K562 (cell line): ENCODE measurements at regions not wholly inside any gene's neighbourhood (a gene's known extent, or its start where the extent isn't known, plus 50 kb on each side); places are given as distances from the start of the nearest gene placed in this dataset.

Source experiments
- ATAC-seq: fragments of 200-7000 bp; cut with Tn5 transposase; 3 replicates; pipeline ENCODE4 v1.9.1; 2020; ENCODE audit warnings: moderate library complexity
- BruUV-seq: library from RNA; stranded (reverse); fragments of 400-500 nt; replicated peaks from 2 replicates; lab custom pipeline; 2021; lab: Mats Ljungman, UMichigan
- CTCF ChIA-PET: fragments of 300-600 bp; formaldehyde crosslinking; extraction: SDS; loops from one replicate; lab custom pipeline; 2021; ENCODE audit warnings: low intra/inter-chr PET ratio; lab: Yijun Ruan, JAX
- POLR2A ChIA-PET: fragments of 300-600, 350-650 bp; sonication (Branson Sonifier 250); formaldehyde crosslinking; extraction: SDS; loops from one replicate; lab custom pipeline; 2021; ENCODE audit warnings: antibody characterized with exemption, inconsistent platforms; lab: Yijun Ruan, JAX
- DNase-seq, 4 experiments: peaks; one replicate each; pipeline versions ENCODE4 v3.0.0 to v3.0.0-alpha.2; 2011 to 2018; ENCODE audit warnings: low spot score in 3 of 4, mixed read lengths in 3 of 4; ENCODE audit errors: extremely low read depth in 1 of 4
- FAIRE-seq: peaks from 2 replicates; lab custom pipeline; 2011; peaks lifted over from hg19 to GRCh38; lab: Jason Lieb, UNC
- H2AFZ ChIP-seq: 2 replicates; pipeline ENCODE4 v1.6.0; 2011; ENCODE audit warnings: low read depth, low read length, control low read depth, inconsistent platforms
- H3K27ac ChIP-seq: fragments of 200-600 bp; 3 replicates; pipeline ENCODE4 v1.8.0; 2011; ENCODE audit warnings: low read depth, mild to moderate bottlenecking, control low read depth, inconsistent platforms, low read length, moderate library complexity, mixed read lengths; ENCODE audit errors: extremely low read depth
- H3K27me3 ChIP-seq, 2 experiments: fragments of 300-600 bp in 1 of 2; 2 replicates in 1 of 2; 3 replicates in 1 of 2; pipeline versions ENCODE4 v1.6.0 to v1.8.0; 2011; ENCODE audit warnings: inconsistent platforms in 2 of 2, low read length in 2 of 2, mild to moderate bottlenecking in 1 of 2, mixed read lengths in 1 of 2, moderate library complexity in 1 of 2; ENCODE audit not compliant: control insufficient read depth in 2 of 2, insufficient read depth in 2 of 2
- H3K36me3 ChIP-seq: fragments of 300-600 bp; 3 replicates; pipeline ENCODE4 v1.8.0; 2011; ENCODE audit warnings: mild to moderate bottlenecking, low read length, inconsistent platforms; ENCODE audit not compliant: control insufficient read depth, insufficient read depth
- H3K4me1 ChIP-seq, 2 experiments: fragments of 200-600 bp in 1 of 2; replicated peaks in 1 of 2; 2 replicates in 1 of 2; 3 replicates in 1 of 2; pipeline versions ENCODE4 v1.5.1 to v1.8.0; 2011; ENCODE audit warnings: inconsistent platforms in 2 of 2, low read length in 2 of 2, mild to moderate bottlenecking in 1 of 2, mixed read lengths in 1 of 2, moderate library complexity in 1 of 2; ENCODE audit not compliant: control insufficient read depth in 2 of 2, insufficient read depth in 2 of 2
- H3K4me2 ChIP-seq: 2 replicates; pipeline ENCODE4 v1.6.1; 2011; ENCODE audit warnings: low read length, control low read depth, inconsistent platforms, mixed read lengths; ENCODE audit not compliant: insufficient read depth
- H3K4me3 ChIP-seq: fragments of 200-600 bp; sonication (generic), shearing (Covaris generic); 2 replicates; pipeline ENCODE4 v1.5.1; 2016; ENCODE audit warnings: control low read depth, inconsistent platforms
- H3K79me2 ChIP-seq: fragments of 200-600 bp; 3 replicates; pipeline ENCODE4 v1.8.0; 2011; ENCODE audit warnings: low read length, inconsistent platforms; ENCODE audit not compliant: control insufficient read depth, insufficient read depth
- H3K9ac ChIP-seq, 2 experiments: 2 replicates each; pipeline versions ENCODE4 v1.6.0 to v1.6.1; 2011; ENCODE audit warnings: low read depth in 2 of 2, low read length in 2 of 2, control low read depth in 1 of 2, inconsistent platforms in 1 of 2, mild to moderate bottlenecking in 1 of 2, mixed read lengths in 1 of 2; ENCODE audit not compliant: insufficient read depth in 1 of 2
- H3K9me1 ChIP-seq: one replicate; pipeline ENCODE4 v1.6.0; 2011; ENCODE audit warnings: inconsistent platforms, mild to moderate bottlenecking, low read length, moderate library complexity; ENCODE audit not compliant: control insufficient read depth, insufficient read depth
- H3K9me3 ChIP-seq: replicated peaks from 2 replicates; pipeline ENCODE4 v1.5.1; 2011; ENCODE audit warnings: low read depth, low read length, inconsistent platforms; ENCODE audit not compliant: control insufficient read depth, insufficient read depth
- H4K20me1 ChIP-seq: replicated peaks from 2 replicates; pipeline ENCODE4 v1.6.1; 2011; ENCODE audit warnings: low read length, inconsistent platforms, mixed read lengths; ENCODE audit not compliant: control insufficient read depth, insufficient read depth
- BMI1 ChIP-seq: fragments of 150-350 bp; IDR thresholded peaks from 2 replicates; pipeline ENCODE4 v1.6.1; 2014; ENCODE audit warnings: low read length
- CHD4 ChIP-seq: fragments of 200-600 bp; sonication (generic); IDR thresholded peaks from 3 replicates; pipeline ENCODE4 v1.6.1; 2012; ENCODE audit warnings: low read depth, mild to moderate bottlenecking, mixed read lengths, low read length, inconsistent platforms; ENCODE audit not compliant: insufficient read depth, insufficient replicate concordance, poor library complexity, severe bottlenecking
- ELF2 ChIP-seq: fragments of 250-450 bp; sonication (Bioruptor Pico); IDR thresholded peaks from 2 replicates; pipeline ENCODE4 v1.5.0; 2021; ENCODE audit warnings: mild to moderate bottlenecking
- EWSR1 ChIP-seq: fragments of 450-650 bp; IDR thresholded peaks from 2 replicates; pipeline ENCODE4 v1.6.1; 2018; ENCODE audit warnings: borderline replicate concordance, mild to moderate bottlenecking, low read depth, moderate library complexity; ENCODE audit not compliant: partially characterized antibody
- IRF2 ChIP-seq: sonication (generic); formaldehyde crosslinking; IDR thresholded peaks from 2 replicates; pipeline ENCODE4 v1.8.1; 2022; ENCODE audit warnings: mild to moderate bottlenecking, missing genetic modification reagents
- JUN ChIP-seq, 2 experiments: sonication (generic) in 1 of 2; formaldehyde crosslinking in 1 of 2; IDR thresholded peaks; 2 replicates each; pipeline versions ENCODE4 v1.6.1 to v1.8.0; 2012 to 2022; ENCODE audit warnings: borderline replicate concordance in 2 of 2, mild to moderate bottlenecking in 2 of 2, improper control_type of control experiment in 1 of 2, low read depth in 1 of 2, low read length in 1 of 2, missing genetic modification reagents in 1 of 2
- KAT8 ChIP-seq: fragments of 450-650 bp; IDR thresholded peaks from 2 replicates; pipeline ENCODE4 v1.6.1; 2016; ENCODE audit warnings: low read depth, mild to moderate bottlenecking
- KLF6 ChIP-seq: fragments of 250-450 bp; sonication (Bioruptor Pico); IDR thresholded peaks from 2 replicates; pipeline ENCODE4 v1.4.0; 2020; ENCODE audit warnings: mild to moderate bottlenecking, moderate library complexity, borderline replicate concordance
- NFE2 ChIP-seq: IDR thresholded peaks from 2 replicates; pipeline ENCODE4 v1.6.1; 2014; ENCODE audit warnings: antibody characterized with exemption, low read depth
- NR2F6 ChIP-seq: fragments of 450-650 bp; formaldehyde crosslinking; IDR thresholded peaks from 2 replicates; pipeline ENCODE4 v1.4.0; 2020; ENCODE audit warnings: mild to moderate bottlenecking
- OTX1 ChIP-seq: fragments of 450-650 bp; formaldehyde crosslinking; IDR thresholded peaks from 2 replicates; pipeline ENCODE4 v1.4.0; 2022; ENCODE audit warnings: mild to moderate bottlenecking
- RBM34 ChIP-seq: fragments of 200-400 bp; formaldehyde crosslinking; IDR thresholded peaks from 2 replicates; pipeline ENCODE4 v1.6.1; 2018; ENCODE audit warnings: low read length, borderline replicate concordance; ENCODE audit not compliant: insufficient read depth
- SMAD3 ChIP-seq: fragments of 450-650 bp; formaldehyde crosslinking; conservative IDR thresholded peaks from 2 replicates; pipeline ENCODE4 v1.4.0; 2020; ENCODE audit warnings: mild to moderate bottlenecking
- SMARCA4 ChIP-seq: fragments of 450-650 bp; IDR thresholded peaks from 2 replicates; pipeline ENCODE4 v1.6.1; 2016
- SMARCE1 ChIP-seq: fragments of 450-650 bp; IDR thresholded peaks from 2 replicates; pipeline ENCODE4 v1.7.1; 2016; ENCODE audit warnings: mild to moderate bottlenecking
- USF1 ChIP-seq: sonication (generic); formaldehyde crosslinking; IDR thresholded peaks from 2 replicates; pipeline ENCODE4 v1.9.0; 2022; ENCODE audit warnings: mild to moderate bottlenecking, missing genetic modification reagents
- ZC3H4 ChIP-seq: sonication (generic); formaldehyde crosslinking; IDR thresholded peaks from 2 replicates; pipeline ENCODE4 v1.9.0; 2021; ENCODE audit warnings: missing genetic modification reagents, borderline replicate concordance
- ZNF124 ChIP-seq: sonication (generic); formaldehyde crosslinking; IDR thresholded peaks from 2 replicates; pipeline ENCODE4 v1.8.1; 2022; ENCODE audit warnings: missing genetic modification reagents
- ZNF165 ChIP-seq: fragments of 250-450 bp; sonication (Bioruptor Pico); IDR thresholded peaks from 2 replicates; pipeline ENCODE4 v1.4.0; 2020; ENCODE audit warnings: borderline replicate concordance
- ZNF668 ChIP-seq: fragments of 250-450 bp; sonication (Bioruptor Pico); IDR thresholded peaks from 2 replicates; pipeline ENCODE4 v1.8.0; 2022; ENCODE audit warnings: mild to moderate bottlenecking, inconsistent platforms
- WGBS: fragments of 100-300 bp; shearing (Covaris generic); methylation state at CpG from one replicate; pipeline ENCODE4 v1.1.6; 2016; ENCODE audit warnings: low coverage, mixed read lengths; ENCODE audit not compliant: insufficient coverage; ENCODE audit errors: missing lambda C conversion rate; 5-methylcytosine and 5-hydroxymethylcytosine counted together
- in situ Hi-C: fragments of 300-500 bp; cut with MboI; formaldehyde crosslinking; loops from 4 replicates; pipeline ENCODE4 v1.15.0; 2018; ENCODE audit warnings: inconsistent platforms, mixed read lengths
- intact Hi-C: fragments of 100-400 bp; cut with micrococcal nuclease; formaldehyde crosslinking; loops from 2 replicates; pipeline ENCODE4 v1.14.2; 2022

- TF ChIP-seq NFE2: no peak
- no peak for TF ChIP-seq ELF2 (CRISPR knock-in tag)
- TF ChIP-seq SMARCA4: no peak
- TF ChIP-seq RBM34: no peak
- TF ChIP-seq, all 486 proteins: peak for 0
Measured at GRCh38 chr4:108372681-108373080, 203.9 kb upstream of the LEF1 start (continued).

- H3K79me2 ChIP-seq: no peaks in the 10 kb centered on the region
- intact Hi-C loops (no loop called here), in situ Hi-C loops (no loop called here)
- H2AFZ ChIP-seq: no peak overlapping the region
- ChIA-PET CTCF (no interaction called here), POLR2A (no interaction called here)
- H3K4me1 ChIP-seq: peaks cover 0 to 3% of the 10 kb centered on the region in 2 experiments; a peak in 1 of 5 replicates
- TF ChIP-seq NR2F6 (CRISPR knock-in tag): no peak
- TF ChIP-seq KAT8: no peak
- TF ChIP-seq OTX1 (CRISPR knock-in tag): no peak
- no peak for TF ChIP-seq EWSR1
- TF ChIP-seq ZNF124 (CRISPR knock-in tag): no peak
- no peak for TF ChIP-seq ZC3H4 (CRISPR knock-in tag)
- TF ChIP-seq CHD4: no peak
- TF ChIP-seq KLF6: no peak
- no peak for TF ChIP-seq SMARCE1
- TF ChIP-seq JUN (IDR thresholded peaks at IDR 0.05; ENCODE audit: borderline replicate concordance, low read depth, low read length): no peak
- no peak for TF ChIP-seq JUN (CRISPR knock-in tag; IDR thresholded peaks at IDR 0.05; ENCODE audit: borderline replicate concordance)
- TF ChIP-seq ZNF165: no peak
- no peak for TF ChIP-seq IRF2
- TF ChIP-seq ZNF668 (CRISPR knock-in tag): no peak
- no peak for TF ChIP-seq USF1 (CRISPR knock-in tag)
- TF ChIP-seq SMAD3 (CRISPR knock-in tag): no peak
- no peak for TF ChIP-seq BMI1
- no peaks in the 10 kb centered on the region for H4K20me1 ChIP-seq
- no peaks in the 10 kb centered on the region for H3K9me3 ChIP-seq
- no peaks in the 10 kb centered on the region for H3K36me3 ChIP-seq
- H3K9ac ChIP-seq: no peak overlapping the region
- FAIRE-seq (no peak), DNase-seq (no peak), ATAC-seq (no peak)
- BruUV-seq: no TSS peak
- H3K27me3 ChIP-seq: no peaks in the 10 kb centered on the region
- 32% methylated on average over 8 of the region's 8 CpGs for WGBS
- H3K9me1 ChIP-seq: no peaks in the 10 kb centered on the region
- no peak overlapping the region for H3K4me2 ChIP-seq
- no peak overlapping the region for H3K27ac ChIP-seq
- no peak overlapping the region for H3K4me3 ChIP-seq
Measured at GRCh38 chr4:108371282-108371681, 202.6 kb upstream of the LEF1 start.
